GM10266 (cell line): ENCODE measurements at regions not wholly inside any gene's neighbourhood (a gene's known extent, or its start where the extent isn't known, plus 50 kb on each side); places are given as distances from the start of the nearest gene placed in this dataset.

ENCODE experiments used
- DNase-seq: peaks from one replicate; pipeline ENCODE4 v3.0.0; 2012; ENCODE audit errors: extremely low spot score
- TF ChIP-seq, protein P1 (sequence below): IDR thresholded peaks from 2 replicates; pipeline ENCODE4 v1.5.1; 2012; ENCODE audit warnings: mild to moderate bottlenecking, low read depth; ENCODE audit not compliant: control insufficient read depth, insufficient read depth; ENCODE audit errors: missing control alignments

DNA sequence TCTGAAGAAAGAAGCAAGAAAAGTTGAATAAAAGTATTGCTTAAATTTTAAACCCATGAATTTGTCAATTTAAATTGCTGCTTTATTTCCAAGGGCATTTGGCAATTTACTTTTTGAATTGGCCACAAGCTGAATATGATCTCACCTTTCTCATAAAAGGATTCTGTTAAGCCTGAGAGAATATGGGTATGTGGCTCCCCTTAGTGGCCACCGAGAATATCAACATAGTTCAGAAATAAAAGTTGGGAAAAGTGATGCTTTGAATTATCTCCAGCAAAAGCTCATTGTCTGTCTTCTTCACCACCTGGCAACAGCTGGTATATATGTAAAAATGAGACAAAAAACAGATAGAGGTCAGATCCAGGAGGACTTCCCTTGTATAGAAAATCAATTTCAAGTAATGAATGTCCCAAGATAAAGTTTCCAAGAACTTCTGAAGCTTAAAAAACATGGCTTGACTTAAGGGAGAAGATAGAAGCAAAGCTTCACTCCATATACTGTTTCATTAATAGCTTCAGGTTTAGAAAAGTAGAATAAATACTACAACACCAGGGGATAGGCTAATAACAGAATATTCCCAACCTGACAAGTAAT is 290.7 kb upstream of the FAM241A start:
- TF ChIP-seq, protein P1, sequence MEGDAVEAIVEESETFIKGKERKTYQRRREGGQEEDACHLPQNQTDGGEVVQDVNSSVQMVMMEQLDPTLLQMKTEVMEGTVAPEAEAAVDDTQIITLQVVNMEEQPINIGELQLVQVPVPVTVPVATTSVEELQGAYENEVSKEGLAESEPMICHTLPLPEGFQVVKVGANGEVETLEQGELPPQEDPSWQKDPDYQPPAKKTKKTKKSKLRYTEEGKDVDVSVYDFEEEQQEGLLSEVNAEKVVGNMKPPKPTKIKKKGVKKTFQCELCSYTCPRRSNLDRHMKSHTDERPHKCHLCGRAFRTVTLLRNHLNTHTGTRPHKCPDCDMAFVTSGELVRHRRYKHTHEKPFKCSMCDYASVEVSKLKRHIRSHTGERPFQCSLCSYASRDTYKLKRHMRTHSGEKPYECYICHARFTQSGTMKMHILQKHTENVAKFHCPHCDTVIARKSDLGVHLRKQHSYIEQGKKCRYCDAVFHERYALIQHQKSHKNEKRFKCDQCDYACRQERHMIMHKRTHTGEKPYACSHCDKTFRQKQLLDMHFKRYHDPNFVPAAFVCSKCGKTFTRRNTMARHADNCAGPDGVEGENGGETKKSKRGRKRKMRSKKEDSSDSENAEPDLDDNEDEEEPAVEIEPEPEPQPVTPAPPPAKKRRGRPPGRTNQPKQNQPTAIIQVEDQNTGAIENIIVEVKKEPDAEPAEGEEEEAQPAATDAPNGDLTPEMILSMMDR: peak; percentile 70
- DNase-seq: peak; percentile 6

DNA sequence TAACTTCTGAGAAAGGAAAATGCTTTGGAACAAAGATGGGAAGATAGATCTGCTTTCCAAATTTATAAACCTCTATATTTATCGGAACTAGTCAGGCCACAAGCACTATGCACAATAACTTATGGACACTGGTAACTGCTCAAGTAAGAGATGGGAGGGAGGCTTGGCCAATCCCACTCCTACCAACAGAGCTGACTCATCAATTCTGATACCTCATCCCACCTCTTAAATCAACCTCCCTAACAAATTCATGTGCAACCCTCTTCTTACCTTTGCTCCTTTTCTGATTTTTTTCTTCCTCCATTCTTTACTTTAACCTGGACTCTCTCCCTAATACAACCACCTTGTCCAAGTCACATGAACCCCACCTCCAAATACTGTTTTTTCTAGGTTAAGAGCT is 289.9 kb upstream of the FAM241A start:
- TF ChIP-seq, protein P1: no peak
- no peak for DNase-seq

- TF ChIP-seq, protein P1: no peak
- DNase-seq: no peak
Observed at GRCh38 chr4:111864066-111864465, 281.2 kb upstream of the FAM241A start.

DNA sequence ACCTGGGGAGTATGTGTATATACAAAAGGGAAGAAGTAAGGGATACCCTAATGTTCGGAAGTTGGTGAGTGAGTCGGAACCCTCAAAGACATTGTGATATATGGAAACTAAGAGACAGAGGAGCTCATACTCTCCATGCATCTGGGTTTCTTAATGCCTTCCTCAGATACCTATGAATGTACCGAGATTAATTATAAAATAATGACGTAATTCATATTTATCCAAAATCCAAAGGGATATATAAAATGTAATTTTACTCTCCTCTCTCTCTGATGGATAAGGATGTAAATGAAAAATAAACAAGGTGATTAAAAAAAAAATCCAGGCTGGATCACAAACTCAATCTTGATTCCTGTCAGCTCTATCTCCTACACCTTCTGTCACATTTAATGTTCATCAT is 275.9 kb upstream of the FAM241A start:
- DNase-seq: no peak
- TF ChIP-seq, protein P1: no peak

DNA sequence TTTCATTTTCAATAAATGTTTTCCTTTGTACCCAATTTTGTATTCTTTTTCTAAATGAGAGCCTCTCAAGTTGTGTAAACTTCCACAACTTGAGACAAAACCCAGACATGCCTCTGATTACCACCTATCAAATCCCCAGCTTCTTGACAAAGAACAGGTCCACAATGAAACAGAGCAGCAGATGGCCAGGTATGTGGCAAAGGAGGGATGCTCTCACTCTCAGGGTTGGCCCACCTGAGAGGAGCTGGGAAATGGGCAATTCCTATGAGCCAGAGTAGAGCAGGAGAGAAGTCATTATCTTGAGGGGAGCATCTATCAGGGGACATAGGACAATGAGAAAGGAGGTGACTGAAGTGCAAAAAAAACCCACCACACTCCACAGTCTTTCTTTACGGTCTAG is 273.5 kb upstream of the FAM241A start:
- TF ChIP-seq, protein P1: no peak
- DNase-seq: no peak

GRCh38 chr4:111873801-111874200 is 271.5 kb upstream of the FAM241A start:
- no peak for DNase-seq
- TF ChIP-seq, protein P1: no peak

DNA sequence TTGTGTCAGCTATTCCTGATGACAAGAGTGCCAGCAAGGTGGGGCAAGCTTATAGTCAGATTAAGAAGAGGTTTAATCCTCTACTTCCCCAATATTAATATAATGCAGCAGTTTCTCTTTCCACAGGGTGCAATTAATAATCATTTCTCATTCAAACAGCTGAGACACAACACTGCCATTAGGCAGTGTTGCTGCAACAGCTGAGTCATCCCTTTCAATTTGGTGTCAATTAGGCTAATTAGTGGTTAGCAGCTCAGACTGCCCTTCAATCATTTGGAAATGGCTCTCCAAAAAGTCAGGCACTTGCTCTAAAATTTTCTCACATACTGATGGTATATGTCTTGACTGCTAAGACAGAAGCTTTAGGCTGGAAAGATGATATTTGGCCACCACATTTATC is 265.7 kb upstream of the FAM241A start:
- TF ChIP-seq, protein P1: no peak
- DNase-seq: no peak
